ENCODE measurements at regions not wholly inside any gene's neighbourhood (a gene's known extent, or its start where the extent isn't known, plus 50 kb on each side); places are given as distances from the start of the nearest gene placed in this dataset.

GRCh38 chr3:150352931-150353330 lies 55.2 kb upstream of the TSC22D2 start:
- TF ChIP-seq EZH2phosphoT487 (conservative IDR thresholded peaks at IDR 0.05; ENCODE audit: low read length) = no peak
- TF ChIP-seq, protein P1, sequence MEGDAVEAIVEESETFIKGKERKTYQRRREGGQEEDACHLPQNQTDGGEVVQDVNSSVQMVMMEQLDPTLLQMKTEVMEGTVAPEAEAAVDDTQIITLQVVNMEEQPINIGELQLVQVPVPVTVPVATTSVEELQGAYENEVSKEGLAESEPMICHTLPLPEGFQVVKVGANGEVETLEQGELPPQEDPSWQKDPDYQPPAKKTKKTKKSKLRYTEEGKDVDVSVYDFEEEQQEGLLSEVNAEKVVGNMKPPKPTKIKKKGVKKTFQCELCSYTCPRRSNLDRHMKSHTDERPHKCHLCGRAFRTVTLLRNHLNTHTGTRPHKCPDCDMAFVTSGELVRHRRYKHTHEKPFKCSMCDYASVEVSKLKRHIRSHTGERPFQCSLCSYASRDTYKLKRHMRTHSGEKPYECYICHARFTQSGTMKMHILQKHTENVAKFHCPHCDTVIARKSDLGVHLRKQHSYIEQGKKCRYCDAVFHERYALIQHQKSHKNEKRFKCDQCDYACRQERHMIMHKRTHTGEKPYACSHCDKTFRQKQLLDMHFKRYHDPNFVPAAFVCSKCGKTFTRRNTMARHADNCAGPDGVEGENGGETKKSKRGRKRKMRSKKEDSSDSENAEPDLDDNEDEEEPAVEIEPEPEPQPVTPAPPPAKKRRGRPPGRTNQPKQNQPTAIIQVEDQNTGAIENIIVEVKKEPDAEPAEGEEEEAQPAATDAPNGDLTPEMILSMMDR (IDR thresholded peaks at IDR 0.05; ENCODE audit: insufficient read depth, low read length, poor library complexity, severe bottlenecking) = no peak
- no peaks in the 10 kb centered on the region for H3K36me3 ChIP-seq (ENCODE audit: low read length)
- H3K9ac ChIP-seq (ENCODE audit: low read length) = no peak overlapping the region
- H2AFZ ChIP-seq (ENCODE audit: low read depth, low read length, severe bottlenecking) = no peak overlapping the region
- no peaks in the 10 kb centered on the region for H3K9me2 ChIP-seq (replicated peaks; ENCODE audit: insufficient read depth, low read length)
- no peaks in the 10 kb centered on the region for H3F3A ChIP-seq (ENCODE audit: insufficient read depth)
- H3K27ac ChIP-seq (ENCODE audit: low read depth, low read length) = no peak overlapping the region
- no peaks in the 10 kb centered on the region for H3K27me3 ChIP-seq (ENCODE audit: low read length)
- H3K79me2 ChIP-seq (ENCODE audit: insufficient read depth, low read length) = no peaks in the 10 kb centered on the region
- H3K9me3 ChIP-seq (ENCODE audit: insufficient read depth, low read length) = no peaks in the 10 kb centered on the region
- H4K20me1 ChIP-seq (ENCODE audit: low read depth, low read length) = no peaks in the 10 kb centered on the region
- no peak overlapping the region for H3K4me3 ChIP-seq (ENCODE audit: insufficient read depth, low read length, poor library complexity, severe bottlenecking)
- H3K4me2 ChIP-seq (ENCODE audit: low read depth, low read length, poor library complexity, severe bottlenecking) = no peak overlapping the region

- H3K9ac ChIP-seq (ENCODE audit: low read length) = no peak overlapping the region
- no peak overlapping the region for H3K27ac ChIP-seq (ENCODE audit: low read depth, low read length)
These were observed 56.7 kb upstream of the TSC22D2 start for GRCh38 chr3:150351398-150351797.

GRCh38 chr3:150349314-150350097 lies 58.6 kb upstream of the TSC22D2 start:
- H3K79me2 ChIP-seq (ENCODE audit: insufficient read depth, low read length) = no peaks in the 10 kb centered on the region
- H3F3A ChIP-seq (ENCODE audit: insufficient read depth) = no peaks in the 10 kb centered on the region
- no peaks in the 10 kb centered on the region for H3K27me3 ChIP-seq (ENCODE audit: low read length)
- no peak overlapping the region for H2AFZ ChIP-seq (ENCODE audit: low read depth, low read length, severe bottlenecking)
- H4K20me1 ChIP-seq (ENCODE audit: low read depth, low read length) = no peaks in the 10 kb centered on the region
- H3K27ac ChIP-seq (ENCODE audit: low read depth, low read length) = no peak overlapping the region
- H3K36me3 ChIP-seq (ENCODE audit: low read length) = no peaks in the 10 kb centered on the region
- no peak overlapping the region for H3K4me3 ChIP-seq (ENCODE audit: insufficient read depth, low read length, poor library complexity, severe bottlenecking)
- TF ChIP-seq, protein P1 (IDR thresholded peaks at IDR 0.05; ENCODE audit: insufficient read depth, low read length, poor library complexity, severe bottlenecking) = no peak
- no peak for TF ChIP-seq EZH2phosphoT487 (conservative IDR thresholded peaks at IDR 0.05; ENCODE audit: low read length)
- no peak overlapping the region for H3K9ac ChIP-seq (ENCODE audit: low read length)
- no peaks in the 10 kb centered on the region for H3K9me2 ChIP-seq (replicated peaks; ENCODE audit: insufficient read depth, low read length)
- H3K9me3 ChIP-seq (ENCODE audit: insufficient read depth, low read length) = no peaks in the 10 kb centered on the region
- no peak overlapping the region for H3K4me2 ChIP-seq (ENCODE audit: low read depth, low read length, poor library complexity, severe bottlenecking)

More at GRCh38 chr3:150351398-150351797, 56.7 kb upstream of the TSC22D2 start:
- Histone ChIP-seq H2AFZ (ENCODE audit: low read depth, low read length, severe bottlenecking) (no peak overlapping the region), H4K20me1 (ENCODE audit: low read depth, low read length) (no peaks in the 10 kb centered on the region), H3K36me3 (ENCODE audit: low read length) (no peaks in the 10 kb centered on the region), H3F3A (ENCODE audit: insufficient read depth) (no peaks in the 10 kb centered on the region), H3K4me2 (ENCODE audit: low read depth, low read length, poor library complexity, severe bottlenecking) (no peak overlapping the region), H3K27me3 (ENCODE audit: low read length) (no peaks in the 10 kb centered on the region), H3K9me2 (replicated peaks; ENCODE audit: insufficient read depth, low read length) (no peaks in the 10 kb centered on the region), H3K79me2 (ENCODE audit: insufficient read depth, low read length) (no peaks in the 10 kb centered on the region), H3K4me3 (ENCODE audit: insufficient read depth, low read length, poor library complexity, severe bottlenecking) (no peak overlapping the region), H3K9me3 (ENCODE audit: insufficient read depth, low read length) (no peaks in the 10 kb centered on the region)
- TF ChIP-seq, protein P1 (IDR thresholded peaks at IDR 0.05; ENCODE audit: insufficient read depth, low read length, poor library complexity, severe bottlenecking) = no peak
- TF ChIP-seq EZH2phosphoT487 (conservative IDR thresholded peaks at IDR 0.05; ENCODE audit: low read length) = no peak
